ENCODE measurements at regions not wholly inside any gene's neighbourhood (a gene's known extent, or its start where the extent isn't known, plus 50 kb on each side); places are given as distances from the start of the nearest gene placed in this dataset.

DNA sequence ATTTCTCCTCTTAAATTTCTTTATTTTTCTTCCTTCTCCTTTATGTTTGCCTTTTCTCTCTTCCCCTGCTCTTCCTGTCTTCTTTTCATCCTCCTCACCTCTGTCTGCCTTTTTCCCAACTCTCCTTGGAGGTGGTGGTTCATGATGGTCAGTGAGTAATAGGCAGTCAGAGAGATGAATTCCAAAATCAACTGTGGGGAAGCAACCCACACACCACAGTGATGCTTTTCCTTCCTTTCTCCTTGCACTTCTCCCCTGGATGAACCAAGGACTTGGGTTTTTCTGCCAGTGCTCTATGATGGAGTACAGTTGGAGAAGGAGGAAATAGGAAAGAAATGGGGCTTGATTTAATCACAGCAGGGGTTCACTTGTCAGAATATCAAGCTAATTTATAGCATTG is 153.8 kb downstream of the DCK start:
- TF ChIP-seq CTCF (IDR thresholded peaks at IDR 0.05) (no peak), POLR2A (IDR thresholded peaks at IDR 0.05) (no peak)
